Suprapubic skin (tissue), 4 donors: ENCODE measurements at regions not wholly inside any gene's neighbourhood (a gene's known extent, or its start where the extent isn't known, plus 50 kb on each side); places are given as distances from the start of the nearest gene placed in this dataset.

Experiments
- DNase-seq, 2 donors: peaks; one replicate each; pipeline ENCODE4 v3.0.0-alpha.2; 2019; ENCODE audit warnings: low spot score in 2 of 2
- H3K27ac ChIP-seq: fragments of 200-600 bp; sonication (generic); one replicate; pipeline ENCODE4 v1.5.1; 2019
- H3K27me3 ChIP-seq: fragments of 200-600 bp; sonication (generic); one replicate; pipeline ENCODE4 v1.5.1; 2019
- H3K36me3 ChIP-seq: fragments of 200-600 bp; sonication (generic); one replicate; pipeline ENCODE4 v1.5.1; 2019
- H3K4me1 ChIP-seq: fragments of 200-600 bp; sonication (generic); one replicate; pipeline ENCODE4 v1.5.1; 2019
- H3K4me3 ChIP-seq: fragments of 200-600 bp; sonication (generic); one replicate; pipeline ENCODE4 v1.5.1; 2019; ENCODE audit warnings: mild to moderate bottlenecking
- H3K9me3 ChIP-seq: fragments of 200-600 bp; sonication (generic); one replicate; pipeline ENCODE4 v1.5.1; 2019
- EP300 ChIP-seq: sonication (generic); formaldehyde crosslinking; IDR thresholded peaks from one replicate; pipeline ENCODE4 v1.6.1; 2017; ENCODE audit warnings: antibody characterized with exemption
- POLR2A ChIP-seq, 2 donors: fragments of 450-650 bp; IDR thresholded peaks; one replicate each; pipeline ENCODE4 v1.6.1; 2017; ENCODE audit warnings: antibody characterized with exemption in 2 of 2, mild to moderate bottlenecking in 2 of 2, moderate library complexity in 2 of 2
- POLR2AphosphoS5 ChIP-seq, 3 donors: sonication (generic); formaldehyde crosslinking; IDR thresholded peaks; one replicate each; pipeline ENCODE4 v1.6.1; 2017; ENCODE audit warnings: antibody characterized with exemption in 3 of 3
- WGBS: methylation state at CpG from one replicate; pipeline ENCODE4 v1.1.5; 2018; 5-methylcytosine and 5-hydroxymethylcytosine counted together
- TF ChIP-seq, protein P1 (sequence below), 2 donors: fragments of 200-600 bp in 1 of 2; fragments of 450-650 bp in 1 of 2; sonication (generic) in 1 of 2; IDR thresholded peaks; one replicate each; pipeline ENCODE4 v1.5.1; 2016 to 2019; ENCODE audit warnings: antibody characterized with exemption in 2 of 2, mild to moderate bottlenecking in 1 of 2, moderate library complexity in 1 of 2

DNA sequence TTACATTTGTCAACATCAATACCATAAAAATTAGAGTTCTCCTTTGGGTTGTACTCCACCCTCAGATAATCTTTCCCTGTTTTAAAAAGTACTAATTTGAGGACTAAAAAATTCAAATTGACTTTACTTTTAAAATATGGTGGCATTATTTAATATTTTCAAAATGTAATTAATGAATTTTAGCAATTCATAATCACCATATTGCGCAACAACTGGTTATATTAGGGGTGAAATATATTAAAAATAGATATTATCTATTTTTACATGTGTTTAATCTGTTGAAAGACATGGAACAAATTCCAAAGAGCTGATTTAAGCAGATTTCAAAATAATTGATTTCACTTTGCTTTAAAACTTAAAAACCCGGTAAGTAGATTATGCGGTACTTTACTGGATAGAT lies 236.6 kb upstream of the NOL4 start:
- no peak overlapping the region for H3K4me3 ChIP-seq
- 69% methylated on average over 3 of the region's 3 CpGs for WGBS
- no peak overlapping the region for H3K27ac ChIP-seq
- TF ChIP-seq EP300 (no peak), POLR2AphosphoS5 (IDR thresholded peaks at IDR 0.05) (no peak), POLR2A (IDR thresholded peaks at IDR 0.05) (no peak)
- TF ChIP-seq, protein P1, sequence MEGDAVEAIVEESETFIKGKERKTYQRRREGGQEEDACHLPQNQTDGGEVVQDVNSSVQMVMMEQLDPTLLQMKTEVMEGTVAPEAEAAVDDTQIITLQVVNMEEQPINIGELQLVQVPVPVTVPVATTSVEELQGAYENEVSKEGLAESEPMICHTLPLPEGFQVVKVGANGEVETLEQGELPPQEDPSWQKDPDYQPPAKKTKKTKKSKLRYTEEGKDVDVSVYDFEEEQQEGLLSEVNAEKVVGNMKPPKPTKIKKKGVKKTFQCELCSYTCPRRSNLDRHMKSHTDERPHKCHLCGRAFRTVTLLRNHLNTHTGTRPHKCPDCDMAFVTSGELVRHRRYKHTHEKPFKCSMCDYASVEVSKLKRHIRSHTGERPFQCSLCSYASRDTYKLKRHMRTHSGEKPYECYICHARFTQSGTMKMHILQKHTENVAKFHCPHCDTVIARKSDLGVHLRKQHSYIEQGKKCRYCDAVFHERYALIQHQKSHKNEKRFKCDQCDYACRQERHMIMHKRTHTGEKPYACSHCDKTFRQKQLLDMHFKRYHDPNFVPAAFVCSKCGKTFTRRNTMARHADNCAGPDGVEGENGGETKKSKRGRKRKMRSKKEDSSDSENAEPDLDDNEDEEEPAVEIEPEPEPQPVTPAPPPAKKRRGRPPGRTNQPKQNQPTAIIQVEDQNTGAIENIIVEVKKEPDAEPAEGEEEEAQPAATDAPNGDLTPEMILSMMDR (IDR thresholded peaks at IDR 0.05), result no peak
- H3K9me3 ChIP-seq, result no peaks in the 10 kb centered on the region
- no peaks in the 10 kb centered on the region for H3K4me1 ChIP-seq
- no peaks in the 10 kb centered on the region for H3K27me3 ChIP-seq
- no peaks in the 10 kb centered on the region for H3K36me3 ChIP-seq
- DNase-seq, result no peak

DNA sequence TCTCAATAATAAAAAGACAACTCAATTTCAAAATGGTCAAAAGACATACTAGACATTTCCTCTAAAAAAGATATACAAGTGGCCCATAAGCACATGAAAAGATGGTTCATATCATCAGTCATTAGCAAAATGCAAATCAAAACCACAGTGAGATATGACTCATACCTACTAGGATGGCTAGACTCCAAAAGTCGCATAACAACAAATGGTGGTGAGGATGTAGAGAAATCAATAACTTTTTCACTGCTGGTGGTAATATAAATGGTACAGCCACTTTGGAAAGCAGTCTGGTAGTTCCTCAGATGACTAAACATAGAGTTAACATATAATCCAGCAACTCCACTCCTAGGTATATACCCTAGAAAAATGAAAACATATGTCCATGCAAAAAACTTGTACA lies 242.3 kb upstream of the NOL4 start:
- H3K36me3 ChIP-seq, result no peaks in the 10 kb centered on the region
- no peaks in the 10 kb centered on the region for H3K9me3 ChIP-seq
- DNase-seq, result no peak
- H3K4me3 ChIP-seq, result no peak overlapping the region
- H3K4me1 ChIP-seq, result no peaks in the 10 kb centered on the region
- no peaks in the 10 kb centered on the region for H3K27me3 ChIP-seq
- TF ChIP-seq, protein P1 (IDR thresholded peaks at IDR 0.05), result no peak
- TF ChIP-seq POLR2A (IDR thresholded peaks at IDR 0.05) (no peak), EP300 (no peak), POLR2AphosphoS5 (IDR thresholded peaks at IDR 0.05) (no peak)
- no peak overlapping the region for H3K27ac ChIP-seq
- 51% methylated on average over 1 of the region's 1 CpG for WGBS

DNA sequence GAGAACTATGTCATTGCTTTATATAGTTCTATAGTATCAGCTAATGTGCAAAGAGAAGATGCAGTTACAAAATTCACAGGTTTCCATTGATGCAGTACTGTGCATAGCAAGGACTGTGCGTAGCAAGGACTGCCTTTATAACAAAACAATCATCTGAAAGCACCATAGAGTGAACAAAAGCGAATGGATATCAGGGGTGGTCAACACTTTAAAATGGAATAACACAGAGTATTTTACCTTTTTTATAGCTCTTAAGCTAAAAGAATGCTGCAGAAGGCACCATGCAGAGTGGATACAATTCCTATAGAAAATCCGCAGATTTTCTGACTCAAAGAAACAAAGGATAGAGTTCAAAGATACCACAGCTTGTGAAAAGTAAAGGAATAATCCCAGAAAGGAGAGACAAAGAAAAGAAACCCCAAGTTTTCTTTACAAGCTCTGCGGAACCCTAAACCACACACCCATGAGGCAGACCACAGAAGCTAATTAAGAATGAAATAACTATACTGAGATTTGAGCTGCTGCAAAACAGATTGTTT lies 229.9 kb upstream of the DTNA start:
- no peak overlapping the region for H3K4me3 ChIP-seq
- no peaks in the 10 kb centered on the region for H3K36me3 ChIP-seq
- 66% methylated on average over 4 of the region's 4 CpGs for WGBS
- no peak for TF ChIP-seq EP300
- TF ChIP-seq POLR2AphosphoS5 (IDR thresholded peaks at IDR 0.05), result no peak
- no peak for TF ChIP-seq POLR2A (IDR thresholded peaks at IDR 0.05)
- TF ChIP-seq, protein P1 (IDR thresholded peaks at IDR 0.05), result no peak
- H3K4me1 ChIP-seq, result no peaks in the 10 kb centered on the region
- DNase-seq, result no peak
- no peaks in the 10 kb centered on the region for H3K27me3 ChIP-seq
- no peaks in the 10 kb centered on the region for H3K9me3 ChIP-seq
- no peak overlapping the region for H3K27ac ChIP-seq

DNA sequence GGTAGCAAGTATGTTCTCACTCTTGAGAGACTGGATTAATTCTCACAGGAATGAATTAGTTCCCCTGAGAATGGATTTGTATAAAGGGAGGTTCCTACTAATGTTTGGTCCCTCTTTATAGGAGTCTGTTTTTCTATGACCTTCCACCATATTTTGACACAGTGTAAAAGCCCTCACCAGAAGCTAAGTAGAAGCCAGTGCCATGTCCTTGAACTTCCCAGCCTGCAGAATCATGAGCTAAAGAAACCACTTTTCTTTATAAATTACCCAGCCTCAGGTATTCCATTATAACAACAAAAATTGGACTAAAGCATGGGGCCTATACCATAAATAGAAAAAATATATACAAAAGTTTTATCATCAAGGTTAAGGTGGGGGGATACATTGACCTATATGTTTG lies 227.9 kb upstream of the DTNA start:
- Histone ChIP-seq H3K4me1 (no peaks in the 10 kb centered on the region), H3K27ac (no peak overlapping the region), H3K27me3 (no peaks in the 10 kb centered on the region), H3K9me3 (no peaks in the 10 kb centered on the region), H3K36me3 (no peaks in the 10 kb centered on the region), H3K4me3 (no peak overlapping the region)
- DNase-seq, result no peak
- TF ChIP-seq POLR2AphosphoS5 (IDR thresholded peaks at IDR 0.05) (no peak), POLR2A (IDR thresholded peaks at IDR 0.05) (no peak), EP300 (no peak)
- TF ChIP-seq, protein P1 (IDR thresholded peaks at IDR 0.05), result no peak

DNA sequence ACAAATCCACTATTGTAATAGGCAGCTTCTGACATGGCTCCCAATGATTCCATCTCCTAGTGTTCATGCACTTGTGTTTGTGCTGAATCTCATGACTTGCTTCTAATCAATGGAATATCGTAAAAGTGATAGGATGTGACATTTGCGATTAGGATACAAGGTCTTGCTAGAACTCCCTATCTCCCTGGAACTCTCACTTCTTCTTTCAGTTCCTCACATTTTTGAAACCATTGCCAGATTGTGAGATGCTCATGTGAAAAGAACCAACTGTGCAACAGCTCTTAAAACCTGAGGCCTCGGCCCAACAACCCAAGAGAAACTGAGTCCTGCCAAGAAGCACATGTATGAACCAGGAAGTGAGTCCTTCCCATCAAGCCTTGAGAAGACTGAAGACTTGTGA lies 226.9 kb upstream of the DTNA start:
- Histone ChIP-seq H3K4me1 (no peaks in the 10 kb centered on the region), H3K36me3 (no peaks in the 10 kb centered on the region), H3K27ac (no peak overlapping the region), H3K4me3 (no peak overlapping the region), H3K9me3 (no peaks in the 10 kb centered on the region), H3K27me3 (no peaks in the 10 kb centered on the region)
- DNase-seq, result no peak
- WGBS, result 91% methylated on average over 3 of the region's 3 CpGs
- TF ChIP-seq EP300 (no peak), POLR2A (IDR thresholded peaks at IDR 0.05) (no peak), POLR2AphosphoS5 (IDR thresholded peaks at IDR 0.05) (no peak)
- TF ChIP-seq, protein P1 (IDR thresholded peaks at IDR 0.05), result no peak
